Neural progenitor cell (in vitro differentiated cells): ENCODE measurements at regions not wholly inside any gene's neighbourhood (a gene's known extent, or its start where the extent isn't known, plus 50 kb on each side); places are given as distances from the start of the nearest gene placed in this dataset.

ENCODE experiments used
- EZH2 ChIP-seq: fragments of 200-600 bp; sonication (generic); IDR thresholded peaks from 2 replicates; pipeline ENCODE4 v1.6.1; 2017; ENCODE audit warnings: antibody characterized with exemption, mild to moderate bottlenecking, moderate library complexity
- EZH2phosphoT487 ChIP-seq: fragments of 200-600 bp; sonication (generic); IDR thresholded peaks from 2 replicates; pipeline ENCODE4 v1.6.1; 2017; ENCODE audit warnings: antibody characterized with exemption
- TF ChIP-seq, protein P1 (sequence below): fragments of 200-600 bp; sonication (generic); IDR thresholded peaks from 2 replicates; pipeline ENCODE4 v1.5.1; 2017; ENCODE audit warnings: antibody characterized with exemption, mild to moderate bottlenecking

GRCh38 chr5:84623019-84623418 is 238.3 kb upstream of the EDIL3 start:
- TF ChIP-seq, protein P1, sequence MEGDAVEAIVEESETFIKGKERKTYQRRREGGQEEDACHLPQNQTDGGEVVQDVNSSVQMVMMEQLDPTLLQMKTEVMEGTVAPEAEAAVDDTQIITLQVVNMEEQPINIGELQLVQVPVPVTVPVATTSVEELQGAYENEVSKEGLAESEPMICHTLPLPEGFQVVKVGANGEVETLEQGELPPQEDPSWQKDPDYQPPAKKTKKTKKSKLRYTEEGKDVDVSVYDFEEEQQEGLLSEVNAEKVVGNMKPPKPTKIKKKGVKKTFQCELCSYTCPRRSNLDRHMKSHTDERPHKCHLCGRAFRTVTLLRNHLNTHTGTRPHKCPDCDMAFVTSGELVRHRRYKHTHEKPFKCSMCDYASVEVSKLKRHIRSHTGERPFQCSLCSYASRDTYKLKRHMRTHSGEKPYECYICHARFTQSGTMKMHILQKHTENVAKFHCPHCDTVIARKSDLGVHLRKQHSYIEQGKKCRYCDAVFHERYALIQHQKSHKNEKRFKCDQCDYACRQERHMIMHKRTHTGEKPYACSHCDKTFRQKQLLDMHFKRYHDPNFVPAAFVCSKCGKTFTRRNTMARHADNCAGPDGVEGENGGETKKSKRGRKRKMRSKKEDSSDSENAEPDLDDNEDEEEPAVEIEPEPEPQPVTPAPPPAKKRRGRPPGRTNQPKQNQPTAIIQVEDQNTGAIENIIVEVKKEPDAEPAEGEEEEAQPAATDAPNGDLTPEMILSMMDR: no peak
- no peak for TF ChIP-seq EZH2
- no peak for TF ChIP-seq EZH2phosphoT487
